Peyer's patch (tissue), 4 donors: ENCODE measurements at regions not wholly inside any gene's neighbourhood (a gene's known extent, or its start where the extent isn't known, plus 50 kb on each side); places are given as distances from the start of the nearest gene placed in this dataset.
"Not testable (repeated sequence)": the region's sequence is repeated elsewhere in the genome, so short reads cannot be mapped to it uniquely, and the experiment has no call there.

ENCODE experiments used
- CTCF ChIP-seq, 6 experiments: fragments of 450-650 bp in 4 of 6; fragments of 200-600 bp in 2 of 6; sonication (generic) in 1 of 6; IDR thresholded peaks; one replicate each; pipeline ENCODE4 v1.5.1; 2017 to 2019; ENCODE audit warnings: antibody characterized with exemption in 6 of 6, mild to moderate bottlenecking in 3 of 6, moderate library complexity in 1 of 6
- POLR2A ChIP-seq, 2 donors: fragments of 450-650 bp; IDR thresholded peaks; one replicate each; pipeline ENCODE4 v1.5.1; 2017; ENCODE audit warnings: antibody characterized with exemption in 2 of 2, mild to moderate bottlenecking in 2 of 2, moderate library complexity in 2 of 2

GRCh38 chr15:20680257-20680815 is 138.7 kb upstream of the GOLGA6L6 start:
- not testable (repeated sequence) for TF ChIP-seq POLR2A, CTCF (IDR thresholded peaks at IDR 0.05)
